Activated naive CD8-positive, alpha-beta T cell treated with anti-CD3 and anti-CD28 coated beads for 36 hours (primary cell): ENCODE measurements at regions not wholly inside any gene's neighbourhood (a gene's known extent, or its start where the extent isn't known, plus 50 kb on each side); places are given as distances from the start of the nearest gene placed in this dataset.

ENCODE experiments used
- DNase-seq: peaks from one replicate; pipeline ENCODE4 v3.0.0; 2021
- H3K27ac Mint-ChIP-seq: one replicate; pipeline ENCODE4 v1.8.0; 2022; ENCODE audit warnings: mild to moderate bottlenecking, moderate library complexity, mixed read lengths
- H3K27me3 Mint-ChIP-seq: one replicate; pipeline ENCODE4 v1.8.0; 2022; ENCODE audit warnings: mild to moderate bottlenecking, mixed read lengths
- H3K36me3 Mint-ChIP-seq: one replicate; pipeline ENCODE4 v1.8.0; 2021; ENCODE audit warnings: mild to moderate bottlenecking, mixed read lengths
- H3K4me1 Mint-ChIP-seq: one replicate; pipeline ENCODE4 v1.8.0; 2021; ENCODE audit warnings: mixed read lengths
- H3K4me3 Mint-ChIP-seq: one replicate; pipeline ENCODE4 v1.8.0; 2022; ENCODE audit warnings: mild to moderate bottlenecking, moderate library complexity, mixed read lengths
- H3K9me3 Mint-ChIP-seq: one replicate; pipeline ENCODE4 v1.8.0; 2022; ENCODE audit warnings: mixed read lengths

DNA sequence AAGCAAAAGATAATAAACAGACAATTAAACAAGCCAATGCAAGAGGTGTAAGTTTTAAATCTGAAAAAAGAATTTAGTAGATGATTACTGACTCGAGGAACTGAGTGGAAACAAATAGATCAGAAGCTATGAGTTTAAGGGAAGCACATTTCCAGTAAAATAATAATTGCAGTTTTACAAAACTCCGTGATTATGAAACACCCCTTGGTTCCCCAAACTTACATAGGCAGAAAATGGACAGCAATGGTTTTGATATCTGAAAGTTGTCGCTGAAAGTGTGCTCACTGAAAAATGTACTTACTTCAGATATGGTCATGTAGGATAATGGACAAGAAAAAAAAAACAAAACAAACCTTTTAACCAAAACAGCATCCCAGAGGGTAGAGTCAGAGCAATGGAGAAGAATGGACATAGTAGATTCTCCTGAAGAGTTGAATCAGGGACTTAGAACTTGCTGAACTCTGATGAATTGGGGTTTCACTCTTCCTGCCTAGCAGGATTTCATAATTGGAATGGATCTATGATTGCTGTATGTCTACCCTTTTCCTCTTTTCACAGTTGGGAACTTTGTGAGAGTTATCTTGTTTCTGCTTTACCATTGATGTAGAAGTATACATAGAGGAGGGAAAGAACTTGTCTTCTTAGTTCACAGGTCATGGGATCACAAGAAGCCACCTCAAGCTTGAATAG, 305.6 kb upstream of the ZEB2 start:
- Mint-ChIP-seq H3K9me3 (peaks cover 2% of the 10 kb centered on the region), H3K4me1 (no peaks in the 10 kb centered on the region), H3K4me3 (no peak overlapping the region), H3K27me3 (no peaks in the 10 kb centered on the region), H3K27ac (no peak overlapping the region), H3K36me3 (no peaks in the 10 kb centered on the region)
- no peak for DNase-seq

DNA sequence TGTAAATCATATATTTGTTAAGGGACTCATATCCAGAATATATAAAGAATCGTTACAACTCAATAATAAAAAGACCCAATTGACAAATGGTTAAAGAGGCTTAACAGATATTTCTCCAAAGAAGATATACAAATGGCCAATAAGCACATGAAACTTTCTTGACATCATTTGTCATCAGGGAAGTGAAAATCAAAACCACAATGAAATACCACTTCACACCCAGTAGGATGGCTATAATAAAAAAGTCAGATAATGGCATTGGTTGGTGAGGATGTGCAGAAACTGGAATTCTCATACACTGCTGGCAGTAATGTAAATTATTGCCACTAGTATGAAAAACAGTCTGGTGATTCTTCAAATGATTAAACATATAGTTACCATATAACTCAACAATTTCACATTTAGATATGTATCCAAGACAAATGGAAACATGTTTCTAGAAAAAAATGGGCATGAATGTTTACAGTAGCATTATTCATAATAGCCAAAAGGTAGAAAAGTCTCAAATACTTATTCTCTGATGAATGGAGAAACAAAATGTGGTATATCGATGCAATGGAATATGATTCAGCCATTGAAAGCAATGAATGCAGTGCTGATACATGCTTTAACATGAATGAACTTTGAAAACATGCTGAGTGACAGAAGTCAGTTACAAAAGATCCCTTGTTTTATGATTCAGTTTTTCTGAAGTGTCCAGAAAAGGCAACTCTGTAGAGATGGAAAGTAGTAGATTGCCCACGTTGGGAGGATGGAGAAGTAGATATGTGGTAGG, 304.6 kb upstream of the ZEB2 start:
- Mint-ChIP-seq H3K4me1 (no peaks in the 10 kb centered on the region), H3K27me3 (no peaks in the 10 kb centered on the region), H3K4me3 (no peak overlapping the region), H3K9me3 (peaks cover 2% of the 10 kb centered on the region), H3K36me3 (no peaks in the 10 kb centered on the region), H3K27ac (no peak overlapping the region)
- DNase-seq, result no peak

DNA sequence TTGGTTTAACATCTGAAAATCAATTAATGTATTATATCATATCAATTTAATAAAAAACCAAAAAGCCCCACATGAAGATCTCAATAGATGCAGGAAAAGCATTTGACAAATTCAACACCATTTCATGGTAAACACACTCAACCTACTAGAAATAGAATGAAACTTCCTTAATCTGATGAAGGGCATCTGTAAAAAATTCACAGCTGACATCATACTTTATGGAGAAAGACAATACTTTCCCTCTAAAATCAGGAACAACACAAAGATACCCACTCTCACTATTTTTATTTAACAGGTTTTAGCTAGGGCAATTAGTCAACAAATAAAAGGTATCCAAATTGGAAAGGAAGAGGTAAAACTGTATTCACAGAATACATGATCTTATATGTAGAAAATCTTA, 303.0 kb upstream of the ZEB2 start:
- peaks cover 2% of the 10 kb centered on the region for H3K9me3 Mint-ChIP-seq
- H3K4me1 Mint-ChIP-seq, result no peaks in the 10 kb centered on the region
- H3K27ac Mint-ChIP-seq, result no peak overlapping the region
- H3K27me3 Mint-ChIP-seq, result no peaks in the 10 kb centered on the region
- no peaks in the 10 kb centered on the region for H3K36me3 Mint-ChIP-seq
- DNase-seq, result no peak
- no peak overlapping the region for H3K4me3 Mint-ChIP-seq

DNA sequence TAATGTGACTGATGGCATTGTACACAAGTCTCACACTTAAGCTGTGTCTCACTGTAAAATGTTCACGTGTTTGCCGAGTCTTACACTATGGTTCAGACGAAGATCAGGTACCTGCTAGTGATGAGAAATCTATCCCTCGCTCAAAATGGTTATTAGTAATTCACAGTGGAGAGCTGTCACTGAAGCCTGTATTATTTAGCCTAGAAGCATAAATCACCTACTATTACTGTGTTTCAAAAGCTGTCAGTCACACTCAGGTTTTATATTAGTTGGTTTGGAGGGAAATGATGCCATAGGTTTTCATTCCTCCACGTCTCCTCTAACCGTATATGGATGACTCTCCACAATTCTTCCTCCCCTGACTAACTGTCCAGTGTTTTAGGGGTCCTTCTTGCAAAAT, 292.4 kb upstream of the ZEB2 start:
- H3K27ac Mint-ChIP-seq, result no peak overlapping the region
- no peak overlapping the region for H3K4me3 Mint-ChIP-seq
- peaks cover 10% of the 10 kb centered on the region for H3K27me3 Mint-ChIP-seq
- H3K4me1 Mint-ChIP-seq, result no peaks in the 10 kb centered on the region
- H3K36me3 Mint-ChIP-seq, result no peaks in the 10 kb centered on the region
- no peaks in the 10 kb centered on the region for H3K9me3 Mint-ChIP-seq
- no peak for DNase-seq

DNA sequence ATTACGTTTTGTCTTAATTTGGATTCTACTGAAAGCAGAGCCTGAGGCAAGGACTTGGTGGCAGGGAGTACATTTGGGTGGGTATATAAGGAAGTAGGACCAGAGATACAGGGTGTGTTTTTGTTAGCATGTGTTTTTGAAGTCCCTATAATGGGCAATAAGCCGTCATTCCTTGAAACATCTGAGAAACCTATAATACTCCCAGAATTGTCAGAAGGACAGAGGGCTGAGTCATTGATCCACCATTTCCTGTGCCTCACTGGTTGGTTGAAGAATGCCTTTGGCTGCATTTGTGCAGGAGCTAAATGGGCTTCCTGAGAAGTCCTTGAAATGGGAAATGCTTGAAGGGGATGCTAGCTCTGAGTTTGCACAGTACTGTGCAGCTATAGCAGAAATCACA, 281.8 kb upstream of the ZEB2 start:
- H3K27ac Mint-ChIP-seq, result no peak overlapping the region

DNA sequence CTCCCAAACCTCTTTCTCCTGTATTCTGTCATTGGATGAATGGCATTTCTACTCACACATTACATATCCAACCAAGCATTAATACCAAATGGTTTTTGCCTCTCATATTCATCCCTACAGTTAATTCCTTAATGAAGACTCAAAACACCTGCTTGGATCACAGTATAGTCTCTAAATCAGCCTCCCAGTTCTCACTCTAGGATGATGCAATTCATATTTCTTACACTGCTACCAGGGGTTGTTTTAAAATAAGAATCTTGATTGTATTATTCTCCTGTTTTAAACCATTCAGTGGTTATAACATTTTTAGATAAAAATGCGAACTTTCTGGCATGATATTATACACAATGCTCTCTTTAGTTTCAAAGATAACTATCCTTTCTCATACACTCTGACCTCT, 281.4 kb upstream of the ZEB2 start:
- no peak for DNase-seq
- H3K27me3 Mint-ChIP-seq, result no peaks in the 10 kb centered on the region
- H3K36me3 Mint-ChIP-seq, result no peaks in the 10 kb centered on the region
- no peaks in the 10 kb centered on the region for H3K9me3 Mint-ChIP-seq
- H3K4me1 Mint-ChIP-seq, result no peaks in the 10 kb centered on the region
- H3K4me3 Mint-ChIP-seq, result no peak overlapping the region
- no peak overlapping the region for H3K27ac Mint-ChIP-seq

More for the DNA sequence above, 281.8 kb upstream of the ZEB2 start:
- H3K9me3 Mint-ChIP-seq, result no peaks in the 10 kb centered on the region
- no peak overlapping the region for H3K4me3 Mint-ChIP-seq
- H3K4me1 Mint-ChIP-seq, result no peaks in the 10 kb centered on the region
- no peaks in the 10 kb centered on the region for H3K36me3 Mint-ChIP-seq
- DNase-seq, result no peak
- no peaks in the 10 kb centered on the region for H3K27me3 Mint-ChIP-seq

DNA sequence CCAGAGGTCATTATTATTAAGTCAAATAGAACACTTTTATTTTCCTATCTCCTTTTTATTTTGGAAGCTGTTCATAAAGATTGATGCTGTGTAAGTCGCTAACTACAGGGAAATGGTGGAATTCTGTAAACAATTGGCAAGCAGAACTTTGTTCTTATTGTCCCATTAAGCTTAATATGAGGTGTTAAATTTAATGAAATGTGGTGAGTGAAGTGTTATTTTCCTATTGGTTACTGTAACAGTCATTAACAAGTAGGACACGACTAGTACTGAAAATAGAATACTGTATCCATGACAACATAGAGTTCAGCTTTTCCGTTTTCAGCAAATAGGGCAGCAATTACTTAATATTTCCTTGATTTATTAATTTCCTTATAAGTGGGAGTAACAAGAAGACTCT, 279.1 kb upstream of the ZEB2 start:
- no peak for DNase-seq
- Mint-ChIP-seq H3K36me3 (no peaks in the 10 kb centered on the region), H3K27ac (no peak overlapping the region), H3K4me1 (no peaks in the 10 kb centered on the region), H3K27me3 (no peaks in the 10 kb centered on the region), H3K4me3 (no peak overlapping the region), H3K9me3 (no peaks in the 10 kb centered on the region)

DNA sequence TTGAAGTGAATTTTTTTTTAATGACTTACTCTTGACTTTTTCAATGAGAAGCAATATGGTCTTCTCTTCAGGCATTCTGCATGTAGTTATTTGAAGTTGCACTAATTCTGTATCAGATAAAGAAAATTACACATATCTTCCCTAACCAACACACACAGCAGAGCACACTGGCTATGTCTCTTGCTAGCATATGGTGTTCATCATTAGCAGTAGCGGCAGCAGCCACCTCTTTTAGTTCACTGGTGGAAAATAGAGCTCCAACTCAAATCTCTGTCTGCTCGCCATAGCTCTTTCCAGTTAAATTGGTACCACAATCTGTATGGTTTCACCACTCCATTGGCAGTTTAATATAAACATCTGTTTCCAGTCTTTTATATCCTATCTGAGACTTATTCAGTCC, 278.1 kb upstream of the ZEB2 start:
- Mint-ChIP-seq H3K4me1 (no peaks in the 10 kb centered on the region), H3K27me3 (no peaks in the 10 kb centered on the region), H3K36me3 (no peaks in the 10 kb centered on the region), H3K9me3 (no peaks in the 10 kb centered on the region), H3K27ac (no peak overlapping the region), H3K4me3 (no peak overlapping the region)
- DNase-seq, result no peak

DNA sequence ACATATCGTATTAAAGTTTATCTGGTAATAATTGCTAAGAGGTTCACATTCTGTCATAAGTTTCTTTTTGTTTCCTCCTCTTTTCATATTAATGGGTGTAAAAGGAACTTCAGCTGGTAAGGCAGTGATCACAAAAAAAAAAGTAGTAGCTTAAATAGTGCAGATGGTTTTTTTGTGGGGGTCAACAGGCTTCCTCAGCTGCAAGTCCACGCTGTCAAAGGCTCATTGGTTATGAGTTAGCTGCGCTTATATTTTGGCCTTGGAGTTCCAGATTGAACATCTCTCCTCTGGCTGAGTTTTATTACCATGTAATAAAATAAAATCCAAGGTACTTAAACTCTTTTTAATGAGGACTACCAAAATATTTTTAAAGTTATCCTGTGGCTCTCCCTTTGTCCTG, 277.0 kb upstream of the ZEB2 start:
- DNase-seq, result no peak
- no peaks in the 10 kb centered on the region for H3K9me3 Mint-ChIP-seq
- H3K27me3 Mint-ChIP-seq, result no peaks in the 10 kb centered on the region
- H3K36me3 Mint-ChIP-seq, result no peaks in the 10 kb centered on the region
- H3K4me1 Mint-ChIP-seq, result no peaks in the 10 kb centered on the region
- no peak overlapping the region for H3K27ac Mint-ChIP-seq
- no peak overlapping the region for H3K4me3 Mint-ChIP-seq

DNA sequence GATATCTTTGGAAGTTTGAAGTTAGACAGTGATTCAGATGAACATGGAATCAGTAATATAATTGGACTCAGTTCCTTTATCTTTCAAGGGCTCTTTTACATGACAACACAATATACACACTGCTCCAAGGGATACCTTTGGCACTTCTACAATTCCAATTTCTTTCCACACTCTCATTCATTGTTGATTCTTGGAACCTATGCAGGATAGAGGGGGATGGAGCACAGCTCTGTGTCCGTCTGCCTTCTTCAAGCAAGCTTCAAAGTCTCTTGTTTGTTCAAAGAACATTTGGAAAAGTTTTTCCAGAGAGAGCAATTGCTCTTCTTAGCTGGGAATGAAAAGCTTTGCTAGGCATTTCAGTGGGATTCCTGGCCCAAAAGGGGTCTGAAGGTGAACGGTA, 276.2 kb upstream of the ZEB2 start:
- Mint-ChIP-seq H3K27me3 (no peaks in the 10 kb centered on the region), H3K27ac (no peak overlapping the region), H3K4me3 (no peak overlapping the region), H3K36me3 (no peaks in the 10 kb centered on the region), H3K9me3 (no peaks in the 10 kb centered on the region), H3K4me1 (no peaks in the 10 kb centered on the region)
- no peak for DNase-seq

DNA sequence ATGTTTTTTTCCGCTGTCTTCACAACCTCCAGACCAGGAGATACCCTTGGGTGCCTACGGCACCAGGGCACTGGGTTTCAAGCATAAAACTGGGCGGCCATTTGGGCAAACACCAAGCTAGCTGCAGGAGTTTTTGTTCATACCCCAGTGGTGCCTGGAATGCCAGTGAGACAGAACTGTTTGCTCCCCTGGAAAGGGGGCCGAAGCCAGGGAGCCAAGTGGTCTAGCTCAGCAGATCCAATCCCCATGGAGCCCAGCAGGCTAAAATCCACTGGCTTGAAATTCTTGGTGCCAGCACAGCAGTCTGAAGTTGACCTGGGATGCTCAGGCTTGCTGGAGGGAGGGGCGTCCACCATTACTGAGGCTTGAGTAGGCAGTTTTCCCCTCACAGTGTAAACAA, 265.3 kb upstream of the ZEB2 start:
- H3K9me3 Mint-ChIP-seq, result peaks cover 4% of the 10 kb centered on the region
- no peak overlapping the region for H3K4me3 Mint-ChIP-seq
- no peaks in the 10 kb centered on the region for H3K4me1 Mint-ChIP-seq
- DNase-seq, result no peak
- no peaks in the 10 kb centered on the region for H3K36me3 Mint-ChIP-seq
- peaks cover 5% of the 10 kb centered on the region for H3K27me3 Mint-ChIP-seq
- H3K27ac Mint-ChIP-seq, result no peak overlapping the region

DNA sequence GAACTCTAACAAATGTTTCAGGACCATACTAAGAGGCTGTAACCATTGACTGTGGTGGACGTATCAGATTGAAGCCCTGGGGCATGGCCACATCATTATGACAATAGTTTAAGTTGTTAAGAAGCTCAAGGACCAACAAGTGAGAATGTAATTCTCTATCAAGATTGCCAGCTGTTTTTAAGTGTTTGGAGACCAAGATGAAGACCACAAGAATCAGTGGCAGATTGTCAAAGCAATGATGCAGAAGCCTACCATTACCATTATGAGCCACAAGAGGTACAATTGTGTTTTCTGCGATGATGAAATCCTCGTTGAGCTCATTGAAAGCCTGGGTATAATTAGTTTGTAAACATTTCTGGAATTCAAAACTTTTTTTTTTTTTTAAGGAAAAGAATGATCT, 261.1 kb upstream of the ZEB2 start:
- Mint-ChIP-seq H3K9me3 (no peaks in the 10 kb centered on the region), H3K27me3 (no peaks in the 10 kb centered on the region), H3K4me1 (no peaks in the 10 kb centered on the region), H3K36me3 (no peaks in the 10 kb centered on the region), H3K27ac (no peak overlapping the region), H3K4me3 (no peak overlapping the region)
- DNase-seq, result no peak

DNA sequence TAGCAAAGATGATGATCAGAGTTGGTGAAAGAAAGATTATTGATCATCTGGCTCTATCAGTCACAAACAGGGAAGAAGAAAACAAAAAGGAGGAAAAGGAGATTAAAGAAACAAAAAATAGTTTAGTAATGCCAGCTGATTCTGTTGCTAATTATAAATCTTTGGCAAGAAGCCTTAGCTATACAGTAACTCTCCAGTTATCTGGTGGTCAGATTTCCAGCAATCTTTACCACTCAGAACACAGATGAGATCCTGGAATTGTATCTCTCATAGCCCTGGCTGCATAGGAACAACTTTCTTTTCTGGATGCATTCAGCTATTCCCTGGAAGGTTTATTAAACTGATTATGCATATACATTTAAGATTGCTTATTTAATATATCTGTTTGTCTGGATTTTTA, 256.8 kb upstream of the ZEB2 start:
- Mint-ChIP-seq H3K27ac (no peak overlapping the region), H3K4me3 (no peak overlapping the region), H3K36me3 (no peaks in the 10 kb centered on the region), H3K27me3 (no peaks in the 10 kb centered on the region), H3K4me1 (no peaks in the 10 kb centered on the region), H3K9me3 (no peaks in the 10 kb centered on the region)
- DNase-seq, result no peak

DNA sequence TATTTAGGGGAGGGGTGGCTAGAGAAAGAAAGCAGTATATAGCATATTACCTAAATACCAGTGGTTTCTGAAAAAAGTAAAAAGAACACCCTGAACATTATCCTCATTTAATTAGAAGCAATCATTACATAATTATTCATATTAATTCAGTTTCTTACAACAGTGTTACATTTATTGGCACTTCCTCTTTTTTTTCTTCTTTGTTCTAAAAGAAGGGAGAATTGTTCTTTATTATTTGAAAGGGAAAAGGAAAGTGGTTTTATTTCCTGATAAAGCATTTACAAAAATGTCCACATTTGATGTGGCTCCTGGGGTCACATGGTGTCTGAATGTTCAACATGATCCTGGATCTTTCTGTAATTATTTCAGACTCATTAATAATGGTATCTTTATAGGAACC, 254.9 kb upstream of the ZEB2 start:
- no peak overlapping the region for H3K27ac Mint-ChIP-seq
- no peaks in the 10 kb centered on the region for H3K9me3 Mint-ChIP-seq
- no peak overlapping the region for H3K4me3 Mint-ChIP-seq
- DNase-seq, result no peak
- H3K36me3 Mint-ChIP-seq, result no peaks in the 10 kb centered on the region
- H3K4me1 Mint-ChIP-seq, result no peaks in the 10 kb centered on the region
- peaks cover under 1% of the 10 kb centered on the region for H3K27me3 Mint-ChIP-seq

DNA sequence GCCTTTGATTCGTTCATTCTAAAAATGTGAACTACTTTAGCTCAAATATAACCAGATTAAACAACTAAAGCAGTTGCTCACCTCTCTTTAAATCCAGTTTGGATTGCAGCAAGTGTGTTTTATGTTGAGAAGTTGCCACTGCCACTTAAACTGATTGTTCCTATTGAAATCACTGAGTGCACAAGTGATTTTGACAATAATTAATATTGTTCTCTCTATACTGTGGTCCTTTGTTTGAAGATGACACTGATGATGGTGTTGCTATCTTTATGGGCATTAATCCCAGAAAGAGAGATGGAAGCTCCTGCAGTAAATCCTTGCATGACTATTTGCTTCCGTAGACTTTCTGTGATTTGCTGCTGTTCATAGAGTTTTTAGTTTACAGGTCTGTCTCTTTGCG, 251.4 kb upstream of the ZEB2 start:
- H3K36me3 Mint-ChIP-seq, result no peaks in the 10 kb centered on the region
- H3K4me3 Mint-ChIP-seq, result no peak overlapping the region
- no peaks in the 10 kb centered on the region for H3K9me3 Mint-ChIP-seq
- DNase-seq, result no peak
- no peak overlapping the region for H3K27ac Mint-ChIP-seq
- H3K4me1 Mint-ChIP-seq, result no peaks in the 10 kb centered on the region
- peaks cover 14% of the 10 kb centered on the region for H3K27me3 Mint-ChIP-seq

DNA sequence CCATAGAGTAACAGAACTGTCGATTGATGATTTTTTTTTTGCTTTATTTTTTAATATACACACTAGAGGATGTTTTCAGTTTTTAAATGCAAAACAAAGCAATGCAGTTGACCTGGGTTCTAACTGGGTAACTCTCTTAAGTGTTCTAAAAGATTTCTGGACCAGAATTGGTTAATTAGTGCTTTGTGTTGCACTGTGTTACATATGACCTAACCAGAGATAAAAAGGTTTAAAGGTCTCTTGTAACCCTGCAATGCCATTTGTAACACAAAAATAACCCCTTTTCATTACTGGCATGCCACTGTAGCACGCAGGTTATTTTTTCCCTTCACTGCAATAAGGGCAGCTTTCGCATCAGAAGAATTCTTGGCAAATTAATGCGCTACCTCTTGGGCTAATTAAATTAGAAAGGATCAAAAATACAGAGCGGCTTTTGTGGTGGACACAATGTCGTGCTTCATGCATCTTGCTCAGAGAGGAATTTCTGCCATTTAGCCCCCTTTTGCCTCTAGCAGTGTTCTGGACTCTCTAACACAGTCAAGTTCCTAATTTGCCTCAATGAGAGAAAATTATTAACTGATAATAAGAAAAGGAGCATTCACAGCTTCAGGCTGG, 250.8 kb upstream of the ZEB2 start:
- H3K9me3 Mint-ChIP-seq, result no peaks in the 10 kb centered on the region
- H3K4me1 Mint-ChIP-seq, result no peaks in the 10 kb centered on the region
- H3K27me3 Mint-ChIP-seq, result peaks cover 14% of the 10 kb centered on the region
- H3K4me3 Mint-ChIP-seq, result no peak overlapping the region
- H3K27ac Mint-ChIP-seq, result no peak overlapping the region
- no peak for DNase-seq
- H3K36me3 Mint-ChIP-seq, result no peaks in the 10 kb centered on the region
